HCT116 (cell line): ENCODE measurements at regions not wholly inside any gene's neighbourhood (a gene's known extent, or its start where the extent isn't known, plus 50 kb on each side); places are given as distances from the start of the nearest gene placed in this dataset.
A peak's percentile ranks its signal among the peaks of the same experiment; 100 is the strongest.

Experiments used
- ATAC-seq: fragments of 200-7000 bp; cut with Tn5 transposase; 2 replicates; pipeline ENCODE4 v1.9.1; 2020; ENCODE audit warnings: mild to moderate bottlenecking, moderate library complexity
- BruUV-seq: library from RNA; stranded (reverse); fragments of 400-500 nt; replicated peaks from 2 replicates; lab custom pipeline; 2021; lab: Mats Ljungman, UMichigan
- CTCF ChIA-PET: fragments of 300-600 bp; sonication (Branson Sonifier 250); formaldehyde crosslinking; loops from one replicate; lab custom pipeline; 2021; ENCODE audit warnings: antibody characterized with exemption; lab: Charles Lee
- POLR2A ChIA-PET: fragments of 300-600, 350-600 bp; sonication (Branson Sonifier 250); formaldehyde crosslinking; loops from one replicate; lab custom pipeline; 2021; ENCODE audit warnings: antibody characterized with exemption; lab: Charles Lee
- RAD21 ChIA-PET, 2 experiments: fragments of 300-600 bp; sonication (Branson Sonifier 250); formaldehyde crosslinking; loops; one replicate each; lab custom pipeline; 2023; ENCODE audit warnings: low total read pairs in 2 of 2; ENCODE audit not compliant: uncharacterized antibody in 2 of 2, unreplicated experiment in 2 of 2, low non-redundant PET in 1 of 2; lab: Charles Lee
- DNase-seq: peaks from one replicate; pipeline ENCODE4 v3.0.0-alpha.2; 2010; ENCODE audit warnings: low read depth, low spot score
- H2AFZ ChIP-seq: fragments of 200-600 bp; shearing (Covaris generic), sonication (generic); 2 replicates; pipeline ENCODE4 v1.6.1; 2017; ENCODE audit warnings: low read depth, mixed run types, mixed read lengths, antibody characterized with exemption, low read length; ENCODE audit not compliant: poor library complexity, severe bottlenecking
- H3K27ac ChIP-seq: 2 replicates; pipeline ENCODE4 v1.5.1; 2012; ENCODE audit warnings: low read depth, low read length
- H3K27me3 ChIP-seq: fragments of 200-600 bp; sonication (generic); 2 replicates; pipeline ENCODE4 v1.6.1; 2016; ENCODE audit warnings: mixed run types, low read length, mixed read lengths; ENCODE audit not compliant: insufficient read depth
- H3K36me3 ChIP-seq, 2 experiments: fragments of 200-500 bp in 1 of 2; fragments of 200-600 bp in 1 of 2; sonication (Bioruptor generic) in 1 of 2; sonication (generic) in 1 of 2; 2 replicates each; pipeline versions ENCODE4 v1.5.1 to v1.6.1; 2014 to 2016; ENCODE audit warnings: low read length in 2 of 2, inconsistent platforms in 1 of 2, mixed read lengths in 1 of 2, mixed run types in 1 of 2; ENCODE audit not compliant: insufficient read depth in 2 of 2, control insufficient read depth in 1 of 2
- H3K4me1 ChIP-seq, 2 experiments: fragments of 200-600 bp in 1 of 2; sonication (generic) in 1 of 2; 2 replicates each; pipeline versions ENCODE4 v1.5.1 to v1.6.1; 2012 to 2017; ENCODE audit warnings: low read length in 2 of 2, inconsistent platforms in 1 of 2, mild to moderate bottlenecking in 1 of 2, mixed read lengths in 1 of 2, mixed run types in 1 of 2, moderate library complexity in 1 of 2; ENCODE audit not compliant: insufficient read depth in 2 of 2, control insufficient read depth in 1 of 2
- H3K4me2 ChIP-seq: fragments of 200-600 bp; sonication (generic); 2 replicates; pipeline ENCODE4 v1.6.1; 2017; ENCODE audit warnings: mixed run types, low read length, mixed read lengths
- H3K4me3 ChIP-seq, 2 experiments: fragments of 200-600 bp in 1 of 2; sonication (generic) in 1 of 2; replicated peaks in 1 of 2; 2 replicates each; pipeline ENCODE4 v1.5.1; 2011 to 2016; ENCODE audit warnings: low read length in 2 of 2, control low read depth in 1 of 2, low read depth in 1 of 2, mild to moderate bottlenecking in 1 of 2, mixed read lengths in 1 of 2, mixed run types in 1 of 2
- H3K79me2 ChIP-seq: fragments of 200-600 bp; sonication (generic); 2 replicates; pipeline ENCODE4 v1.6.1; 2017; ENCODE audit warnings: mild to moderate bottlenecking, mixed run types, low read length, moderate library complexity, mixed read lengths; ENCODE audit not compliant: insufficient read depth
- H3K9ac ChIP-seq: fragments of 200-600 bp; sonication (generic); 2 replicates; pipeline ENCODE4 v1.6.1; 2016; ENCODE audit warnings: low read length, mixed read lengths
- H3K9me2 ChIP-seq: fragments of 200-600 bp; sonication (generic), shearing (Covaris generic); 2 replicates; pipeline ENCODE4 v1.6.1; 2017; ENCODE audit warnings: mixed run types, mild to moderate bottlenecking, moderate library complexity; ENCODE audit not compliant: insufficient read depth
- H3K9me3 ChIP-seq, 2 experiments: fragments of 200-500 bp in 1 of 2; fragments of 200-600 bp in 1 of 2; sonication (Bioruptor generic) in 1 of 2; sonication (generic) in 1 of 2; 2 replicates each; pipeline ENCODE4 v1.6.1; 2014 to 2017; ENCODE audit warnings: low read length in 2 of 2, mixed read lengths in 2 of 2, inconsistent platforms in 1 of 2, low read depth in 1 of 2, mild to moderate bottlenecking in 1 of 2, mixed run types in 1 of 2, moderate library complexity in 1 of 2; ENCODE audit not compliant: control insufficient read depth in 1 of 2, insufficient read depth in 1 of 2
- H4K20me1 ChIP-seq: fragments of 200-600 bp; sonication (generic), shearing (Covaris generic); 2 replicates; pipeline ENCODE4 v1.6.1; 2017; ENCODE audit warnings: mixed run types, mild to moderate bottlenecking, moderate library complexity; ENCODE audit not compliant: insufficient read depth
- ATF3 ChIP-seq: IDR thresholded peaks from 2 replicates; pipeline ENCODE4 v1.6.1; 2012
- CBX3 ChIP-seq: IDR thresholded peaks from 2 replicates; pipeline ENCODE4 v1.6.1; 2012; ENCODE audit warnings: low read depth
- CEBPB ChIP-seq: IDR thresholded peaks from 2 replicates; pipeline ENCODE4 v1.6.1; 2012; ENCODE audit warnings: low read depth
- EGR1 ChIP-seq: IDR thresholded peaks from 2 replicates; pipeline ENCODE4 v1.6.1; 2012; ENCODE audit warnings: low read depth
- ELF1 ChIP-seq: IDR thresholded peaks from 2 replicates; pipeline ENCODE4 v1.6.1; 2012; ENCODE audit warnings: low read depth, borderline replicate concordance
- EZH2phosphoT487 ChIP-seq: fragments of 200-600 bp; IDR thresholded peaks from 2 replicates; pipeline ENCODE4 v1.6.1; 2018; ENCODE audit warnings: antibody characterized with exemption, borderline replicate concordance
- FOSL1 ChIP-seq: IDR thresholded peaks from 2 replicates; pipeline ENCODE4 v1.6.1; 2012; ENCODE audit warnings: low read depth
- JUND ChIP-seq: IDR thresholded peaks from 2 replicates; pipeline ENCODE4 v1.6.1; 2012
- MAX ChIP-seq: IDR thresholded peaks from 2 replicates; pipeline ENCODE4 v1.6.1; 2012
- POLR2AphosphoS5 ChIP-seq: IDR thresholded peaks from 2 replicates; pipeline ENCODE4 v1.6.1; 2011; ENCODE audit warnings: mild to moderate bottlenecking, low read depth, low read length, moderate library complexity
- SP1 ChIP-seq: IDR thresholded peaks from 2 replicates; pipeline ENCODE4 v1.6.1; 2012; ENCODE audit warnings: low read depth
- ZFX ChIP-seq: fragments of 450-650 bp; IDR thresholded peaks from 2 replicates; pipeline ENCODE4 v1.6.1; 2017
- ZNF274 ChIP-seq: fragments of 200-500 bp; sonication (Bioruptor generic); IDR thresholded peaks from 2 replicates; pipeline ENCODE4 v1.6.1; 2014; ENCODE audit warnings: mild to moderate bottlenecking, low read depth, low read length, inconsistent platforms
- intact Hi-C: fragments of 100-400 bp; cut with micrococcal nuclease; formaldehyde crosslinking; loops from 2 replicates; pipeline ENCODE4 v1.10.0; 2022

- Histone ChIP-seq H3K4me3 (no peak overlapping the region), H3K9ac (no peak overlapping the region), H3K4me2 (peak overlapping the region; percentile 26), H3K9me3 (no peaks in the 10 kb centered on the region), H3K4me1 (peaks cover 0 to 12% of the 10 kb centered on the region in 2 experiments; a peak in 2 of 4 replicates), H3K36me3 (no peaks in the 10 kb centered on the region), H2AFZ (no peak overlapping the region), H4K20me1 (no peaks in the 10 kb centered on the region), H3K79me2 (no peaks in the 10 kb centered on the region), H3K27ac (no peak overlapping the region), H3K9me2 (no peaks in the 10 kb centered on the region), H3K27me3 (no peaks in the 10 kb centered on the region)
- intact Hi-C loops = no loop called here
- ATAC-seq (peak; percentile 58), DNase-seq (peak; percentile 19)
- TF ChIP-seq ELF1 = no peak
- no peak for TF ChIP-seq ZFX
- no peak for TF ChIP-seq ATF3
- peak; percentile 86 for TF ChIP-seq CEBPB
- TF ChIP-seq JUND = peak; percentile 30; the same call in 1 of the 2 replicates
- no peak for TF ChIP-seq EZH2phosphoT487
- TF ChIP-seq POLR2AphosphoS5 = no peak
- TF ChIP-seq SP1 = peak; percentile 50; the same call in 1 of the 2 replicates
- TF ChIP-seq MAX = no peak
- no peak for TF ChIP-seq EGR1
- 0 out of 2 replicates have a peak, but pooled peaks have one; percentile 12 for TF ChIP-seq CBX3
- peak; percentile 54 for TF ChIP-seq FOSL1
- ChIA-PET POLR2A (no interaction called here), CTCF (no interaction called here), RAD21 (no interaction called here)
- no TSS peak for BruUV-seq
These were observed 144.1 kb downstream of the MAT2B start for GRCh38 chr5:163649514-163649913.

- RAD21 ChIA-PET = no interaction called here
- H3K4me1 ChIP-seq = peaks cover 0 to 12% of the 10 kb centered on the region in 2 experiments; a peak in 2 of 4 replicates
These were observed 148.1 kb downstream of the MAT2B start for GRCh38 chr5:163653526-163653925.

More at GRCh38 chr5:163653526-163653925, 148.1 kb downstream of the MAT2B start:
- no peak overlapping the region for H3K27ac ChIP-seq
- TF ChIP-seq ELF1 = no peak
- TF ChIP-seq ZNF274 = no peak
- no peak for TF ChIP-seq SP1
- H3K9me3 ChIP-seq = no peaks in the 10 kb centered on the region
- no peak overlapping the region for H3K4me2 ChIP-seq
- POLR2A ChIA-PET = no interaction called here
- CTCF ChIA-PET = no interaction called here
- BruUV-seq = no TSS peak
- H3K9ac ChIP-seq = no peak overlapping the region
- no peak overlapping the region for H2AFZ ChIP-seq
- H3K4me3 ChIP-seq = no peak overlapping the region
- H3K79me2 ChIP-seq = no peaks in the 10 kb centered on the region
- ATAC-seq (no peak), DNase-seq (no peak)
- H4K20me1 ChIP-seq = no peaks in the 10 kb centered on the region
- no peaks in the 10 kb centered on the region for H3K36me3 ChIP-seq
- H3K9me2 ChIP-seq = no peaks in the 10 kb centered on the region
- no peaks in the 10 kb centered on the region for H3K27me3 ChIP-seq
- intact Hi-C loops = no loop called here
